Parathyroid adenoma (tissue), 2 donors: ENCODE measurements at regions not wholly inside any gene's neighbourhood (a gene's known extent, or its start where the extent isn't known, plus 50 kb on each side); places are given as distances from the start of the nearest gene placed in this dataset.

Source experiments
- H2AFZ ChIP-seq: fragments of 300-600 bp; sonication (generic); one replicate; pipeline ENCODE4 v1.7.0; 2017; ENCODE audit warnings: antibody characterized with exemption, mild to moderate bottlenecking
- H3K27ac ChIP-seq: fragments of 300-600 bp; sonication (generic); one replicate; pipeline ENCODE4 v1.7.0; 2017
- H3K27me3 ChIP-seq: fragments of 300-600 bp; sonication (generic); one replicate; pipeline ENCODE4 v1.7.0; 2017; ENCODE audit warnings: low read length; ENCODE audit not compliant: control insufficient read depth, insufficient read depth
- H3K36me3 ChIP-seq: fragments of 300-600 bp; sonication (generic); one replicate; pipeline ENCODE4 v1.7.0; 2017; ENCODE audit warnings: low read length; ENCODE audit not compliant: control insufficient read depth, insufficient read depth
- H3K4me1 ChIP-seq: fragments of 300-600 bp; sonication (generic); one replicate; pipeline ENCODE4 v1.7.0; 2017; ENCODE audit warnings: control low read depth
- H3K4me2 ChIP-seq: fragments of 300-600 bp; sonication (generic); one replicate; pipeline ENCODE4 v1.7.0; 2017; ENCODE audit warnings: low read length
- H3K4me3 ChIP-seq: fragments of 300-600 bp; sonication (generic); one replicate; pipeline ENCODE4 v1.7.0; 2017; ENCODE audit warnings: low read depth, low read length
- H3K79me2 ChIP-seq: fragments of 300-600 bp; sonication (generic); one replicate; pipeline ENCODE4 v1.7.0; 2017; ENCODE audit warnings: control low read depth
- H3K9ac ChIP-seq: fragments of 300-600 bp; sonication (generic); one replicate; pipeline ENCODE4 v1.7.0; 2017; ENCODE audit warnings: mild to moderate bottlenecking
- H3K9me3 ChIP-seq: fragments of 300-600 bp; sonication (generic); one replicate; pipeline ENCODE4 v1.7.0; 2017; ENCODE audit warnings: low read length; ENCODE audit not compliant: control insufficient read depth
- TF ChIP-seq, protein P1 (sequence below): fragments of 300-600 bp; sonication (generic); IDR thresholded peaks from one replicate; pipeline ENCODE4 v1.7.0; 2017; ENCODE audit warnings: antibody characterized with exemption, mild to moderate bottlenecking
- donor health status: primary hyperparathyroidism.

DNA sequence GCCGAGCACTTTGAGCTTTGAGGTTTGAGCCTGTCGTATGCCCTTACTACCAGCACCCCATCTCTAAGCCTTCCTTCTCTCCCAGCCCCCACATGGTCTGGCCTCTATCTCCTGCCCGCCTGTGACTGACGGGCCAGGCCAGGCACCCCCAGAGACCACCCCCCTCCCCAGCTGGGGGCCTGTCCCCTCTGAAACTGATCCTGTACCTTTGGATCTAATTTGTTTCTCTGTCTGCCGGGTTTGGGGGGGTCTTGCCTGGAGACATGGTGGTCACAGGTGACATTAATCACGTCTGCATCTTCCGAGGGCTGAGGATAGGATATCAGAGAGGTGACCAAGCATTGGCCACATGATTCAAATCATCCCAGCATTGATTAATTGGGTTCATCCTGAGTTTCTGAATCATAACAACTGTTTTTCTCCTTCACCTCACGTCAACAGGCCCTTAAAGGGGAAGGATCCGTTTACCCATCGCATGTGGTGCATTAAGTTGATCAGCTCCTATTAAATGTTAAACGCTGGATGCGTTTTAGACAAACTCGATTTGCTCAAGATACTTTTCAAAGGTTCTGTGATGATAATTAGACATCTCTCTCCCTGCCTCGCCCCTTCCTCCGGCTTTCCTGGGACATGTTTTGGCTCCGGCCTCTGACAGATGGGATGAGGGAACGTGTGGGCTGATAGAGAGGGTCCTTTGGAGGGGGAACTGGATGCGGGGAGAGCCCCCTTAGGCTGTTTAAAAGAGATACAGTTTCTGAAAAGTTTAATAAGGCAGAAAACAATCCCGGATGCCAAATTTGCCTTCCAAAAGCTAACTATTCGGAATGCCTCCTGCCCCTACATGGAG is 63.3 kb upstream of the TBX3 start:
- no peak overlapping the region for H3K27ac ChIP-seq
- TF ChIP-seq, protein P1, sequence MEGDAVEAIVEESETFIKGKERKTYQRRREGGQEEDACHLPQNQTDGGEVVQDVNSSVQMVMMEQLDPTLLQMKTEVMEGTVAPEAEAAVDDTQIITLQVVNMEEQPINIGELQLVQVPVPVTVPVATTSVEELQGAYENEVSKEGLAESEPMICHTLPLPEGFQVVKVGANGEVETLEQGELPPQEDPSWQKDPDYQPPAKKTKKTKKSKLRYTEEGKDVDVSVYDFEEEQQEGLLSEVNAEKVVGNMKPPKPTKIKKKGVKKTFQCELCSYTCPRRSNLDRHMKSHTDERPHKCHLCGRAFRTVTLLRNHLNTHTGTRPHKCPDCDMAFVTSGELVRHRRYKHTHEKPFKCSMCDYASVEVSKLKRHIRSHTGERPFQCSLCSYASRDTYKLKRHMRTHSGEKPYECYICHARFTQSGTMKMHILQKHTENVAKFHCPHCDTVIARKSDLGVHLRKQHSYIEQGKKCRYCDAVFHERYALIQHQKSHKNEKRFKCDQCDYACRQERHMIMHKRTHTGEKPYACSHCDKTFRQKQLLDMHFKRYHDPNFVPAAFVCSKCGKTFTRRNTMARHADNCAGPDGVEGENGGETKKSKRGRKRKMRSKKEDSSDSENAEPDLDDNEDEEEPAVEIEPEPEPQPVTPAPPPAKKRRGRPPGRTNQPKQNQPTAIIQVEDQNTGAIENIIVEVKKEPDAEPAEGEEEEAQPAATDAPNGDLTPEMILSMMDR = no peak
- no peak overlapping the region for H3K9ac ChIP-seq

DNA sequence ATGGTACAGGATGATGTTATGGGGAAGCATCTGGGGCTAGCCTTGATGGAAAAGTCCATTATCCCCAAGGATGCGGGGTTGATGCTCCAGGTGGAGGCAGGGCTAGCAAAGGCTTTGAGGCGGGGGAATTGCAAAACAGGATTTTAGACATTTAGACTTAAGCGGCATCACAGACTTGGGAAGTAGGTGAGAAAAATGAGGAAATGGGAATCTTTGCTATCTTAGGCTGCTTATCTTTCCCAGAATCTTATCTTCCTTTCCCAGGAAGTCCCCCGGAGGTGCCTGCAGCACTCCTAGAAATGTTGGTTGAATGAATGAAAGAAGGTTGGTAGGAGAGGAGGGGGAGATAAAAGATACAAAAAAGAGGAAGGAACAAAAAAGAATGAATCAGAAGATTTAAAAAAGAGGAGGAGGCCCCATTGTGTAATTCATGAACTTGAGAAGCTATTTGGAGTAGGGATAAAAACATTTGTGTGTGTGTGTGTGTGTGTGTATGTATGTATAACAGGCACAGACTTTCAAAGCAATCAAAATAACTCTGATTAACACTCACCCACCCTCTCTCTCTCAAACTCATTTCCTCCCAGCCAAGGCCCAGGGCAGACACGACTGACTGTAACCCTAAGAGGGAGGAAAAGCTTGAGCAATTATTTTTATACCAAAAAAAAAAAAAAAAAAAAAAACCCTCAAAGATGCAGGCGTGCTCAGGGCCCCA is 62.5 kb upstream of the TBX3 start:
- Histone ChIP-seq H3K27ac (no peak overlapping the region), H3K36me3 (no peaks in the 10 kb centered on the region), H3K79me2 (no peaks in the 10 kb centered on the region), H3K4me1 (no peaks in the 10 kb centered on the region), H3K4me3 (no peak overlapping the region), H3K27me3 (no peaks in the 10 kb centered on the region), H3K9me3 (no peaks in the 10 kb centered on the region), H3K9ac (no peak overlapping the region), H3K4me2 (no peak overlapping the region), H2AFZ (no peak overlapping the region)
- TF ChIP-seq, protein P1 = no peak

More for the DNA sequence above, 63.3 kb upstream of the TBX3 start:
- H3K4me2 ChIP-seq = no peak overlapping the region
- H3K4me3 ChIP-seq = no peak overlapping the region
- H3K36me3 ChIP-seq = no peaks in the 10 kb centered on the region
- H3K27me3 ChIP-seq = no peaks in the 10 kb centered on the region
- H3K9me3 ChIP-seq = no peaks in the 10 kb centered on the region
- no peaks in the 10 kb centered on the region for H3K4me1 ChIP-seq
- H2AFZ ChIP-seq = no peak overlapping the region
- no peaks in the 10 kb centered on the region for H3K79me2 ChIP-seq

DNA sequence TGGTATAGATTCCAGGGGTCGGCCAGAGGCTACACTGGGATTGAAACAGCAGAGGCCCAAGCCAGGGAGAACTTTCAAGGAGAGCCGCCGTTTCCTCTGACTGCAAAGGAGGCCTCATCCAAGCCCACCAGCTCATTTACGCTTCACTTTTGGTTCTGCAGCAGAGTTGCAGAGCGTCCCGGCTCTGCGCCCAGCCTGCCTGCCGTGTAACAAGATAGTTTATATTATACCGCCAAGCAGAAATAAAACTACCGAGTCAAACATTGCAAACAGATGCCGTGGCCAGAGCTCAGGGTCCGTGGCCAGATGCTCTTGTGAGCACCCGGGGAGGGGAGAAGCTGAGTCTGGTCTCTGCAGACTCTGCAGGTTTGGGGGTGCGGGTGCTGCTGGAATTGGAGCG is 60.7 kb upstream of the TBX3 start:
- Histone ChIP-seq H3K27me3 (no peaks in the 10 kb centered on the region), H3K4me3 (no peak overlapping the region), H3K4me1 (no peaks in the 10 kb centered on the region), H3K36me3 (no peaks in the 10 kb centered on the region), H3K4me2 (no peak overlapping the region), H3K9me3 (no peaks in the 10 kb centered on the region), H3K79me2 (no peaks in the 10 kb centered on the region), H3K27ac (no peak overlapping the region), H3K9ac (no peak overlapping the region), H2AFZ (no peak overlapping the region)
- TF ChIP-seq, protein P1 = no peak

DNA sequence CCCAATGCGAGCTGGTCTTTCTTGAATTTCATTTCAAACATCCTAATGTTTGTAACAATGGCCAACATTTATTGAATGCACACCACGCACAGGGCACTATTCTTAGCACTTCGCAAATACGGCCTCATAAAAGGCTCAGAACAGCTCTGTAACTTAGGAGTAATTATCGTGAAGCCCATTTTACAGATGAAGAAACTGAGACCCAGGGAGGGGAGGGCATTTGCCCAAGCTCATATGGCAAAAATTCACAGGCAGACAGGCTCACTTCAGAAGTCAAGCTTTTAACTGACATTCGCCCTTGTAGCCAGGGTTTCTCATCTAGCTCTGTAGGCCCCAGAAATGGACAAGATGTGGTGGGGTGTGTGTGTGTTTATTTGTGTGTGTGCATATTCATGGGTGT is 60.3 kb upstream of the TBX3 start:
- Histone ChIP-seq H3K36me3 (no peaks in the 10 kb centered on the region), H3K9ac (no peak overlapping the region), H3K4me2 (no peak overlapping the region), H3K27me3 (no peaks in the 10 kb centered on the region), H2AFZ (no peak overlapping the region), H3K27ac (no peak overlapping the region), H3K9me3 (no peaks in the 10 kb centered on the region), H3K4me3 (no peak overlapping the region), H3K4me1 (no peaks in the 10 kb centered on the region), H3K79me2 (no peaks in the 10 kb centered on the region)
- TF ChIP-seq, protein P1 = no peak
